Esophagus squamous epithelium (tissue), 4 donors: ENCODE measurements at regions not wholly inside any gene's neighbourhood (a gene's known extent, or its start where the extent isn't known, plus 50 kb on each side); places are given as distances from the start of the nearest gene placed in this dataset.

Source experiments
- POLR2A ChIP-seq, 4 donors: fragments of 450-650 bp; IDR thresholded peaks; one replicate each; pipeline ENCODE4 v1.6.1; 2017; ENCODE audit warnings: antibody characterized with exemption in 4 of 4, mild to moderate bottlenecking in 4 of 4, moderate library complexity in 3 of 4
- TF ChIP-seq, protein P1 (sequence below), 6 experiments: fragments of 450-650 bp in 4 of 6; fragments of 200-600 bp in 2 of 6; sonication (generic) in 2 of 6; IDR thresholded peaks; one replicate each; pipeline ENCODE4 v1.5.1; 2016 to 2019; ENCODE audit warnings: antibody characterized with exemption in 6 of 6, mild to moderate bottlenecking in 4 of 6, moderate library complexity in 4 of 6

DNA sequence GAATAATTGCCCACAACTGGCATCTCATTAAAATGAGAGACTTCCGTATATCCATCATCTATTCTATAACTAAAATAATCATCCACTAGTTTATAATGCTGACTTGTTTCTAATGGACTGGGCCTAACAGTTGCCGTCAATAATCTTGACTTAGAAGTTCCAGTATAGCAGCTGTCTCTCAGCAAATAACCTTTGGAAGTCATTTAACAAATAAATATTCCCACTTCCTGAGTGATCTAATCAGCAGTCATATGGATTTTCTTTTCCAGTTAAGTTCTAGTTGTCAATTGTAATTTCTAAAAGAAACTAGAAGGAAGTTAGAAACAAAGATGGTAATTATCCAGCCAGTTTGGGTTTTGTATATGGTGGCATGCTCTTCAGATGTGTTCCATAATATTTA, 177.8 kb downstream of the GXYLT1 start:
- TF ChIP-seq, protein P1, sequence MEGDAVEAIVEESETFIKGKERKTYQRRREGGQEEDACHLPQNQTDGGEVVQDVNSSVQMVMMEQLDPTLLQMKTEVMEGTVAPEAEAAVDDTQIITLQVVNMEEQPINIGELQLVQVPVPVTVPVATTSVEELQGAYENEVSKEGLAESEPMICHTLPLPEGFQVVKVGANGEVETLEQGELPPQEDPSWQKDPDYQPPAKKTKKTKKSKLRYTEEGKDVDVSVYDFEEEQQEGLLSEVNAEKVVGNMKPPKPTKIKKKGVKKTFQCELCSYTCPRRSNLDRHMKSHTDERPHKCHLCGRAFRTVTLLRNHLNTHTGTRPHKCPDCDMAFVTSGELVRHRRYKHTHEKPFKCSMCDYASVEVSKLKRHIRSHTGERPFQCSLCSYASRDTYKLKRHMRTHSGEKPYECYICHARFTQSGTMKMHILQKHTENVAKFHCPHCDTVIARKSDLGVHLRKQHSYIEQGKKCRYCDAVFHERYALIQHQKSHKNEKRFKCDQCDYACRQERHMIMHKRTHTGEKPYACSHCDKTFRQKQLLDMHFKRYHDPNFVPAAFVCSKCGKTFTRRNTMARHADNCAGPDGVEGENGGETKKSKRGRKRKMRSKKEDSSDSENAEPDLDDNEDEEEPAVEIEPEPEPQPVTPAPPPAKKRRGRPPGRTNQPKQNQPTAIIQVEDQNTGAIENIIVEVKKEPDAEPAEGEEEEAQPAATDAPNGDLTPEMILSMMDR (IDR thresholded peaks at IDR 0.05): no peak
- no peak for TF ChIP-seq POLR2A (IDR thresholded peaks at IDR 0.05)
